SK-N-SH treated with all-trans-retinoic acid at 6 μM for 48 hours (cell line): ENCODE measurements at regions not wholly inside any gene's neighbourhood (a gene's known extent, or its start where the extent isn't known, plus 50 kb on each side); places are given as distances from the start of the nearest gene placed in this dataset.

Source experiments
- ATAC-seq: fragments of 200-7000 bp; cut with Tn5 transposase; 3 replicates; pipeline ENCODE4 v1.9.1; 2020; ENCODE audit warnings: mild to moderate bottlenecking, moderate library complexity
- ARNTL ChIP-seq: fragments of 450-650 bp; formaldehyde crosslinking; IDR thresholded peaks from 2 replicates; pipeline ENCODE4 v1.5.0; 2020; ENCODE audit warnings: low read depth, mild to moderate bottlenecking, moderate library complexity, borderline replicate concordance
- BACH2 ChIP-seq: fragments of 250-450 bp; sonication (Bioruptor Pico); IDR thresholded peaks from 2 replicates; pipeline ENCODE4 v1.9.0; 2021; ENCODE audit warnings: mild to moderate bottlenecking, borderline replicate concordance
- CREB5 ChIP-seq: fragments of 250-450 bp; sonication (Bioruptor Pico); IDR thresholded peaks from 2 replicates; pipeline ENCODE4 v1.5.1; 2020; ENCODE audit warnings: low read depth, mild to moderate bottlenecking, moderate library complexity
- CSDC2 ChIP-seq: fragments of 250-450 bp; sonication (Bioruptor Pico); IDR thresholded peaks from 2 replicates; pipeline ENCODE4 v1.5.0; 2020; ENCODE audit warnings: mild to moderate bottlenecking, moderate library complexity
- CSRNP3 ChIP-seq: fragments of 250-450 bp; sonication (Bioruptor Pico); IDR thresholded peaks from 2 replicates; pipeline ENCODE4 v1.5.1; 2021; ENCODE audit warnings: mild to moderate bottlenecking, moderate library complexity
- ESRRG ChIP-seq: fragments of 250-450 bp; sonication (Bioruptor Pico); IDR thresholded peaks from 2 replicates; pipeline ENCODE4 v1.6.1; 2021; ENCODE audit warnings: mild to moderate bottlenecking
- GLIS3 ChIP-seq: fragments of 250-450 bp; sonication (Bioruptor Pico); IDR thresholded peaks from 2 replicates; pipeline ENCODE4 v1.5.0; 2020; ENCODE audit warnings: mild to moderate bottlenecking, moderate library complexity
- ISL1 ChIP-seq: fragments of 250-450 bp; sonication (Bioruptor Pico); IDR thresholded peaks from 2 replicates; pipeline ENCODE4 v2.1.2; 2022; ENCODE audit warnings: mild to moderate bottlenecking, moderate library complexity
- OSR1 ChIP-seq: fragments of 250-450 bp; sonication (Bioruptor Pico); IDR thresholded peaks from 2 replicates; pipeline ENCODE4 v1.8.0; 2022; ENCODE audit warnings: moderate library complexity, mild to moderate bottlenecking, inconsistent platforms
- PATZ1 ChIP-seq: fragments of 250-450 bp; sonication (Bioruptor Pico); IDR thresholded peaks from 2 replicates; pipeline ENCODE4 v1.8.0; 2020; ENCODE audit warnings: mild to moderate bottlenecking, moderate library complexity, borderline replicate concordance
- POU6F1 ChIP-seq: fragments of 250-450 bp; sonication (Bioruptor Pico); IDR thresholded peaks from 2 replicates; pipeline ENCODE4 v1.8.0; 2021; ENCODE audit warnings: low read depth, mild to moderate bottlenecking, moderate library complexity, borderline replicate concordance
- PPARA ChIP-seq: fragments of 250-450 bp; sonication (Bioruptor Pico); IDR thresholded peaks from 2 replicates; pipeline ENCODE4 v1.5.0; 2020; ENCODE audit warnings: mild to moderate bottlenecking, borderline replicate concordance
- RARB ChIP-seq: fragments of 250-450 bp; sonication (Bioruptor Pico); IDR thresholded peaks from 2 replicates; pipeline ENCODE4 v1.8.0; 2021; ENCODE audit warnings: mild to moderate bottlenecking, moderate library complexity
- SNAI2 ChIP-seq: fragments of 250-450 bp; sonication (Bioruptor Pico); IDR thresholded peaks from 2 replicates; pipeline ENCODE4 v1.5.0; 2020; ENCODE audit warnings: mild to moderate bottlenecking, moderate library complexity
- TCF4 ChIP-seq: fragments of 250-450 bp; sonication (Bioruptor Pico); IDR thresholded peaks from 2 replicates; pipeline ENCODE4 v1.8.0; 2021; ENCODE audit warnings: mild to moderate bottlenecking, moderate library complexity, borderline replicate concordance
- TOX ChIP-seq: fragments of 250-450 bp; sonication (Bioruptor Pico); IDR thresholded peaks from 2 replicates; pipeline ENCODE4 v1.8.0; 2021; ENCODE audit warnings: mild to moderate bottlenecking, moderate library complexity, borderline replicate concordance
- TSHZ2 ChIP-seq: fragments of 250-450 bp; sonication (Bioruptor Pico); IDR thresholded peaks from 2 replicates; pipeline ENCODE4 v1.5.0; 2020; ENCODE audit warnings: mild to moderate bottlenecking, moderate library complexity
- ZC3H10 ChIP-seq: fragments of 250-450 bp; sonication (Bioruptor Pico); IDR thresholded peaks from 2 replicates; pipeline ENCODE4 v1.5.1; 2021; ENCODE audit warnings: mild to moderate bottlenecking, moderate library complexity
- ZFP3 ChIP-seq: fragments of 250-450 bp; sonication (Bioruptor Pico); IDR thresholded peaks from 2 replicates; pipeline ENCODE4 v1.5.0; 2020; ENCODE audit warnings: mild to moderate bottlenecking, moderate library complexity
- ZFP30 ChIP-seq: fragments of 450-650 bp; formaldehyde crosslinking; IDR thresholded peaks from 2 replicates; pipeline ENCODE4 v1.5.0; 2022; ENCODE audit warnings: mild to moderate bottlenecking, moderate library complexity
- ZNF565 ChIP-seq: fragments of 450-650 bp; formaldehyde crosslinking; conservative IDR thresholded peaks from 2 replicates; pipeline ENCODE4 v1.5.0; 2020; ENCODE audit warnings: low read depth, mild to moderate bottlenecking, moderate library complexity
- ZNF70 ChIP-seq: fragments of 450-650 bp; formaldehyde crosslinking; IDR thresholded peaks from 2 replicates; pipeline ENCODE4 v1.5.0; 2020; ENCODE audit warnings: mild to moderate bottlenecking, moderate library complexity
- ZNF8 ChIP-seq: fragments of 450-650 bp; formaldehyde crosslinking; IDR thresholded peaks from 2 replicates; pipeline ENCODE4 v1.5.0; 2020; ENCODE audit warnings: mild to moderate bottlenecking, moderate library complexity

- TF ChIP-seq PATZ1, result no peak
- TF ChIP-seq, all 23 proteins: peak for 0
- no peak for ATAC-seq
These were observed 175.3 kb downstream of the RAP2B start for GRCh38 chr3:153337369-153337768.

GRCh38 chr3:153338487-153338886 lies 176.5 kb downstream of the RAP2B start:
- no peak for ATAC-seq
- TF ChIP-seq CREB5 (CRISPR knock-in tag) (no peak), POU6F1 (no peak), ZFP30 (CRISPR knock-in tag) (no peak), ARNTL (CRISPR knock-in tag) (no peak), ZNF70 (CRISPR knock-in tag) (no peak), RARB (no peak)

- no peak for ATAC-seq
- TF ChIP-seq SNAI2 (CRISPR knock-in tag) (no peak), PATZ1 (no peak), ZNF565 (no peak), ZC3H10 (CRISPR knock-in tag) (no peak), ARNTL (CRISPR knock-in tag) (no peak), TSHZ2 (CRISPR knock-in tag) (no peak), CSDC2 (CRISPR knock-in tag) (no peak), ZFP3 (CRISPR knock-in tag) (no peak), OSR1 (CRISPR knock-in tag) (no peak), TCF4 (CRISPR knock-in tag) (no peak), BACH2 (no peak), ESRRG (CRISPR knock-in tag) (no peak), ISL1 (no peak), GLIS3 (CRISPR knock-in tag) (no peak)
These were observed 177.0 kb downstream of the RAP2B start for GRCh38 chr3:153339065-153339464.

- ATAC-seq, result no peak
- TF ChIP-seq ZFP3 (CRISPR knock-in tag), result no peak
- no peak for TF ChIP-seq SNAI2 (CRISPR knock-in tag)
- no peak for TF ChIP-seq ZC3H10 (CRISPR knock-in tag)
- no peak for TF ChIP-seq CSRNP3 (CRISPR knock-in tag)
- no peak for TF ChIP-seq ESRRG (CRISPR knock-in tag)
- no peak for TF ChIP-seq OSR1 (CRISPR knock-in tag)
- TF ChIP-seq CSDC2 (CRISPR knock-in tag), result no peak
- TF ChIP-seq CREB5 (CRISPR knock-in tag), result no peak
- no peak for TF ChIP-seq TOX
- no peak for TF ChIP-seq BACH2
- TF ChIP-seq ZNF565, result no peak
- TF ChIP-seq PPARA (CRISPR knock-in tag), result no peak
- no peak for TF ChIP-seq RARB
- no peak for TF ChIP-seq ZNF70 (CRISPR knock-in tag)
- TF ChIP-seq ZNF8 (CRISPR knock-in tag), result no peak
These were observed 182.2 kb downstream of the RAP2B start for GRCh38 chr3:153343988-153344782.
